ENCODE measurements at regions not wholly inside any gene's neighbourhood (a gene's known extent, or its start where the extent isn't known, plus 50 kb on each side); places are given as distances from the start of the nearest gene placed in this dataset.

DNA sequence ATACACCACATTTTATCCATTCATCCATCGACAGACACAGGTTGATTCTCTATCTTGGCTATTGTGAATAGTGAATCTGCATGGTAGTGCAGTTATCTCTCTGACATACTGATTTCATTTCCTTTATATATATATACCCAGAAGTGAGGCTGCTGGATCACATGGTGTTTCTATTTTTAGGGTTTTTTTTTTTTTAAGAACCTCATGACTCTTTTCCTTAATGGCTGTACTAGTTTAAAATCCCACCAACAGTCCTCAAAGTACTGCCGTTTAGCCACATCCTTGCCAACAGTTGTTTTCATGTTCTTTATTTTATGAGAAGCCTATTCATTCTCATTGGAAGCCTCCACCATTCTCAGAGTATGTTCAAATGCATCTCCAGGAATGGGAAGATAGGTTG is 258.7 kb upstream of the SNX7 start:
- ChIA-PET POLR2A (no interaction called here), CTCF (no interaction called here)

DNA sequence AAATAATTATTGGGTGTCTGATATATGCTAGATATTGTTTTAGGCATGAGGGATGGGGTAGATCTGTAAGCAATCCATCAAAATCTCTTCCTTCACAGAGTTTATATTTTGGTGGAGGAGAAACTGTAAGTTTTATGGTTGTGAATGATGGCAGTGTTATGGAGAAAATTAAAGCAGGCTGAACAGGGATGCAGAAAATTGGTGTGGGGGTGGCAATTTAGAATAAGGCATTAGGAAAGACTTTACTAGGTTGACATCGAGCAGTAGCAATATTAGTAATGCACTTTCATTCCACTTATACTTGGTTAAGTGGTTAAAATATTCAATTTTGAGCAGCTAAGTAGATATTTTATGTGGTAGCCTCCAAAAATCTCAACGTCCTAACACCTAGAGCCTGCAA is 261.1 kb upstream of the SNX7 start:
- ChIA-PET POLR2A (no interaction called here), CTCF (no interaction called here)
- DNase-seq (ENCODE audit: low read depth, low spot score) = no peak
- H3K4me3 ChIP-seq (ENCODE audit: low read depth, low read length) = no peak overlapping the region
- TF ChIP-seq, protein P1, sequence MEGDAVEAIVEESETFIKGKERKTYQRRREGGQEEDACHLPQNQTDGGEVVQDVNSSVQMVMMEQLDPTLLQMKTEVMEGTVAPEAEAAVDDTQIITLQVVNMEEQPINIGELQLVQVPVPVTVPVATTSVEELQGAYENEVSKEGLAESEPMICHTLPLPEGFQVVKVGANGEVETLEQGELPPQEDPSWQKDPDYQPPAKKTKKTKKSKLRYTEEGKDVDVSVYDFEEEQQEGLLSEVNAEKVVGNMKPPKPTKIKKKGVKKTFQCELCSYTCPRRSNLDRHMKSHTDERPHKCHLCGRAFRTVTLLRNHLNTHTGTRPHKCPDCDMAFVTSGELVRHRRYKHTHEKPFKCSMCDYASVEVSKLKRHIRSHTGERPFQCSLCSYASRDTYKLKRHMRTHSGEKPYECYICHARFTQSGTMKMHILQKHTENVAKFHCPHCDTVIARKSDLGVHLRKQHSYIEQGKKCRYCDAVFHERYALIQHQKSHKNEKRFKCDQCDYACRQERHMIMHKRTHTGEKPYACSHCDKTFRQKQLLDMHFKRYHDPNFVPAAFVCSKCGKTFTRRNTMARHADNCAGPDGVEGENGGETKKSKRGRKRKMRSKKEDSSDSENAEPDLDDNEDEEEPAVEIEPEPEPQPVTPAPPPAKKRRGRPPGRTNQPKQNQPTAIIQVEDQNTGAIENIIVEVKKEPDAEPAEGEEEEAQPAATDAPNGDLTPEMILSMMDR (IDR thresholded peaks at IDR 0.05; ENCODE audit: insufficient read depth, low read length, missing control alignments) = no peak

More for the DNA sequence above, 258.7 kb upstream of the SNX7 start:
- no peak for DNase-seq (ENCODE audit: low read depth, low spot score)
- H3K4me3 ChIP-seq (ENCODE audit: low read depth, low read length) = no peak overlapping the region
- TF ChIP-seq, protein P1 (IDR thresholded peaks at IDR 0.05; ENCODE audit: insufficient read depth, low read length, missing control alignments) = no peak

DNA sequence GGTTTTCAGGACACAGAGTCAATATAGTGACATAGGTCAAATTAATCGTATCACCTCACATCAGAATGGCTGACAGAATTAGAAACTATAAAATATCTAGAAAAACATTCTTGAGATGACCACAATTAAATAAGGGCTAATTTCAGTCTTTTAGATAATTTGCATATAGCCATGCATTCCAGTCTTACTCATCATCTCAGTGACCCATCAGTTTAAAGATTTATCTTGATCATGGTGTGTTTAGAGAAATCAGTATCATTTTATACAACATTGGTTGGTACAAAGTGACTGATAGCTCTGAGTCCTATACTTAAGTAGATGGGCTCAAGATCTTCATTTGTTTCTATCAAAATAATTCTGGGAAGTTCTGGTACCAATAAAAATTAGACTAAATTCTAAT is 262.3 kb upstream of the SNX7 start:
- no peak for DNase-seq (ENCODE audit: low read depth, low spot score)
- ChIA-PET CTCF (interaction anchor here (2.0 kb wide), 1 partner anchor 344 kb away, joined by 6 read pairs; no protein-coding TSS in a partner anchor), POLR2A (no interaction called here)
- H3K4me3 ChIP-seq (ENCODE audit: low read depth, low read length) = no peak overlapping the region
- TF ChIP-seq, protein P1 (IDR thresholded peaks at IDR 0.05; ENCODE audit: insufficient read depth, low read length, missing control alignments) = no peak

DNA sequence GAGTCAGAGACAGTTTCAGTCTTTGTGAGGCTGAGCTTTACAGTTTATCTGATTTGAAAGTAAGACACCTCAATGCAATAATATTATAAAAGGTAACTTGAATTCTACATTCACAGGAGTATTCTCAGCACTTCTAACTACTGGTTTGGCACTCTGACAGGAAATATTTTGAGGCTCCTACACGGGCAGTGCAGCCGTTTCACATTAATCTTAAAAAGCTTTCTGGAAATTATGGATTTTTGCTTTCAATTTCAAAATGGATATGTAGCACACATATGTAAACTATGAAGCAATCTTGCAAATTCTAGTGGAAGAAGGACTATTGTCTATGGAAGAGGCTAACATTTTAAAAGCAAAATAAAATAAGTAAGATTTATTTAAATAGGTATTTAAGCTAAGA is 262.9 kb upstream of the SNX7 start:
- CTCF ChIA-PET = interaction anchor here (1.5 to 2.0 kb wide), 2 partner anchors 11 to 343 kb away, joined by 3 to 6 read pairs; no protein-coding TSS in a partner anchor
- H3K4me3 ChIP-seq (ENCODE audit: low read depth, low read length) = no peak overlapping the region
- TF ChIP-seq, protein P1 (IDR thresholded peaks at IDR 0.05; ENCODE audit: insufficient read depth, low read length, missing control alignments) = no peak
- no peak for DNase-seq (ENCODE audit: low read depth, low spot score)
- POLR2A ChIA-PET = no interaction called here

DNA sequence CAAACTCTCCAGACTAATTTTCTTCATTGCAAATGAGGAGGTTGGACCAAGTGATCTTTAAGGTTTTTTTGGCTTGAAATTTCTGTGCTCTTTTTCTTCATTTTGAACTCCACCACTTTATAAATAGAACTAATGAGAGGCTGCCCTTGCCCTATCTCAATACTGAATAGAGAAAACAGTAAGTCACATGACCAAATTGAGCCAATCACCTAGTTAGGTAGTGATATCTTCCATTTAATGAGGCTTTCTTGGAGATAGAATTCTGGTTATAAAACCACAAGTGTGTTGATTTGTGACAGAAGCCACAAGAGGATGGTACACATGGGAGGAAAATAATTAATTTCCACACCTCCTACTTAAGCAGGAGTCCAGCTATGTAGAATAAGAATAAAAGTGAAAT is 263.4 kb upstream of the SNX7 start:
- POLR2A ChIA-PET = no interaction called here
- TF ChIP-seq, protein P1 (IDR thresholded peaks at IDR 0.05; ENCODE audit: insufficient read depth, low read length, missing control alignments) = no peak
- H3K4me3 ChIP-seq (ENCODE audit: low read depth, low read length) = no peak overlapping the region
- no peak for DNase-seq (ENCODE audit: low read depth, low spot score)
- CTCF ChIA-PET = interaction anchor here (1.5 to 2.0 kb wide), 2 partner anchors 10 to 343 kb away, joined by 3 to 6 read pairs; no protein-coding TSS in a partner anchor

DNA sequence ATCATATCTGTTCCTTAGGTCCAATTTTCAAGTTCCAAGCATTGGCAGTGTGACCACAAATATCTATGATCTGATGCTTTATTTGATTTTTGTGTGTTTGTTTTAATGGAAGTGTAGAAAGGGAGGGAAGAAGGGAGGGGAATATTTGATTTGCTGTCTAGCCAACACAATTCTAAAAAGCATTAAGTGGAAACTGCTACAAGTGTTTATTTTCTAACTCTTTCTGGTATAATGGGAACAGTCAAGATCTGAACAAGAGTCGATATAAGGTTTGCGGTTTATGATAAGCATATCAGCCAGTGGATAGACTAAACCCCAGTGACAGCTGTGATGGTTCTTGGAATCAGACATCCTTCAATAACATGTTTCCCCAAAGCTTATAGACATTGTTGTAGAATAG is 267.8 kb upstream of the SNX7 start:
- CTCF ChIA-PET = no interaction called here
- POLR2A ChIA-PET = no interaction called here
- no peak overlapping the region for H3K4me3 ChIP-seq (ENCODE audit: low read depth, low read length)
- DNase-seq (ENCODE audit: low read depth, low spot score) = no peak
- TF ChIP-seq, protein P1 (IDR thresholded peaks at IDR 0.05; ENCODE audit: insufficient read depth, low read length, missing control alignments) = no peak
